ENCODE measurements at regions not wholly inside any gene's neighbourhood (a gene's known extent, or its start where the extent isn't known, plus 50 kb on each side); places are given as distances from the start of the nearest gene placed in this dataset.

- Histone ChIP-seq H3K4me1 (peaks cover 10 to 13% (median 12%) of the 10 kb centered on the region in 4 donors), H3K4me3 (no peak overlapping the region), H3K27me3 (no peaks in the 10 kb centered on the region), H3K36me3 (no peaks in the 10 kb centered on the region), H3K9me3 (no peaks in the 10 kb centered on the region), H3K27ac (no peak overlapping the region)
- TF ChIP-seq POLR2A (IDR thresholded peaks at IDR 0.05) = no peak
- 75 to 84% methylated on average over 3 of the region's 3 CpGs for WGBS, 2 donors
- ATAC-seq (ENCODE audit: low FRiP score in 2 of 2) (no peak), DNase-seq (no peak)
These were observed 130.4 kb upstream of the LRFN2 start for GRCh38 chr6:40717411-40718057.

- no peaks in the 10 kb centered on the region for H3K36me3 ChIP-seq
- 53 to 59% methylated on average over 12 of the region's 12 CpGs for WGBS, 2 donors
- H3K4me1 ChIP-seq = peaks cover 10 to 13% (median 12%) of the 10 kb centered on the region in 4 donors
- DNase-seq (no peak), ATAC-seq (ENCODE audit: low FRiP score in 2 of 2) (no peak)
- H3K27me3 ChIP-seq = no peaks in the 10 kb centered on the region
- H3K9me3 ChIP-seq = no peaks in the 10 kb centered on the region
- H3K4me3 ChIP-seq = no peak overlapping the region
- TF ChIP-seq POLR2AphosphoS5 (IDR thresholded peaks at IDR 0.05) (no peak), EP300 (IDR thresholded peaks at IDR 0.05) (no peak), POLR2A (IDR thresholded peaks at IDR 0.05) (no peak)
- TF ChIP-seq, protein P1, sequence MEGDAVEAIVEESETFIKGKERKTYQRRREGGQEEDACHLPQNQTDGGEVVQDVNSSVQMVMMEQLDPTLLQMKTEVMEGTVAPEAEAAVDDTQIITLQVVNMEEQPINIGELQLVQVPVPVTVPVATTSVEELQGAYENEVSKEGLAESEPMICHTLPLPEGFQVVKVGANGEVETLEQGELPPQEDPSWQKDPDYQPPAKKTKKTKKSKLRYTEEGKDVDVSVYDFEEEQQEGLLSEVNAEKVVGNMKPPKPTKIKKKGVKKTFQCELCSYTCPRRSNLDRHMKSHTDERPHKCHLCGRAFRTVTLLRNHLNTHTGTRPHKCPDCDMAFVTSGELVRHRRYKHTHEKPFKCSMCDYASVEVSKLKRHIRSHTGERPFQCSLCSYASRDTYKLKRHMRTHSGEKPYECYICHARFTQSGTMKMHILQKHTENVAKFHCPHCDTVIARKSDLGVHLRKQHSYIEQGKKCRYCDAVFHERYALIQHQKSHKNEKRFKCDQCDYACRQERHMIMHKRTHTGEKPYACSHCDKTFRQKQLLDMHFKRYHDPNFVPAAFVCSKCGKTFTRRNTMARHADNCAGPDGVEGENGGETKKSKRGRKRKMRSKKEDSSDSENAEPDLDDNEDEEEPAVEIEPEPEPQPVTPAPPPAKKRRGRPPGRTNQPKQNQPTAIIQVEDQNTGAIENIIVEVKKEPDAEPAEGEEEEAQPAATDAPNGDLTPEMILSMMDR (IDR thresholded peaks at IDR 0.05) = no peak
- H3K27ac ChIP-seq = no peak overlapping the region
These were observed 128.6 kb upstream of the LRFN2 start for GRCh38 chr6:40715570-40716403.

DNA sequence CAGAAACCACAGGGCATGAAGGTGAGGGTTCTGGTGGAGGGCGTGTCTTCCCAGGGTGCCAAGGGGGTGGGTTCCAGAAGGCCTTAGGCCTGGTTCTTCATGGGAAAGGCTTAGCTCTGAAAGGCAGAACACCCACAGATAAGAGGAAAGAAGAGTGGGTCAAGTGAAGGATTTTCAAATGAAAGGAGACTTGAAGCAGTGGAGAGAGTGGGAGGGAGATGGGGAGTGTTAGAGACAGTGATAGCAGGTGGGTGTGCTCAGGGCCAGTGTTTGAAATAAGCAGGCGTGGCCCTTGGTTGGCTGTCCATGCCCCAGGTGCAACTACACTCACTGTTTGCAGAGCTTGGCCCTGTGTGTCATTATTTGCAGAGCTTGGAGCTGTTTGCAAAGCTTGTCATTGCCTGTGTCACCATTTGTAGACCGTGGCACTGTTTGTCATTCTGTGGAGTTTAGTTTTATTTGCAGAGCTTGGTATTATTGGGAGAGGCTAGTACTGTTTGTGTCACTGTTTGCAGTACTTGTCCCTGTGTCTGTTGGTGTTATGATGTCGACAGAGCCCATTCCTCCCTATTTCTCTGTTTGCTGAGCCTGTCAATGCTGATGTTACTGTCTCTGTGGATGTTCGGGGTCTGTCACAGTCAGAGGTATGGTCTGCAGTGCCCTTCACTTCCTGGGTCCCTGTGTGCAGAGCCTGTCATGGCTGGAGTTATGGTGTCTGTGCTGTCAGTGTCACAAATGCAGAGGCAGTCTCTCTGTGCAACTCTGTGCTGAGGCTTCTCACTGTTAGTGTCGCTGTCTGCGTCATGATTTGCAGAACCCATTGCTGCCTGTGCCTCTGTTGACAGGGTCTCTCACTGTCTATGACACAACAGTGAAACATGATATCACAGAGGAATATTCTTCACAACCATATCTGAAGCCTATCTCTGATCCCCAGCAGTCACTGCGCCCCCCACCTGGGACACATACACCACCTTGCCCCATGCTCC lies 127.7 kb upstream of the LRFN2 start:
- H3K9me3 ChIP-seq = no peaks in the 10 kb centered on the region
- no peak overlapping the region for H3K4me3 ChIP-seq
- no peaks in the 10 kb centered on the region for H3K36me3 ChIP-seq
- WGBS, 2 donors = 83 to 91% methylated on average over 7 to 8 of the region's 8 CpGs
- H3K27ac ChIP-seq = no peak overlapping the region
- ATAC-seq (ENCODE audit: low FRiP score in 2 of 2) = no peak
- peaks cover 6 to 7% (median 7%) of the 10 kb centered on the region in 4 donors for H3K4me1 ChIP-seq
- TF ChIP-seq EP300 (IDR thresholded peaks at IDR 0.05) (no peak), POLR2AphosphoS5 (IDR thresholded peaks at IDR 0.05) (no peak), POLR2A (IDR thresholded peaks at IDR 0.05) (no peak)
- TF ChIP-seq, protein P1 (IDR thresholded peaks at IDR 0.05) = no peak
- H3K27me3 ChIP-seq = no peaks in the 10 kb centered on the region
- no peak for DNase-seq

DNA sequence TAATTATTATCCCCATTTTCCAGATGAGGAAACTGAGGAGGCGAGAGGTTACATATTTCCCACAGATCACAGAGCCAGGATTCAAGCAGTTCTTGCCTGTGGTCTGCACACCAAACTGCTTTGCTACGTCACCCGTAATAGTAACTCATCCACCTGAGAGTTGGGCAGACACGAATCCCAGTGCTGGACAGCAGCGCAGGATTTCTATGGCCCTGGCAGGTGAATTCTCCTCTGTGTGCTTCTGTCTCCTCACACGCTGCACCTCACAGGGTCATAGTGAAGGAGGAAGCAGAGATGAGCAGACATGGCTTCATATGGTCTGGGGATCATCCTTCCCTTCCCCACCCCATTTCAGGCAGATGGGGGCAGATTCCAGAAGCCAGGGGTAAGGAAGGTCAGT lies 127.0 kb upstream of the LRFN2 start:
- no peaks in the 10 kb centered on the region for H3K9me3 ChIP-seq

More for the DNA sequence above, 127.0 kb upstream of the LRFN2 start:
- H3K27me3 ChIP-seq = no peaks in the 10 kb centered on the region
- DNase-seq = no peak
- peaks cover 0 to under 1% (median under 1%) of the 10 kb centered on the region in 4 donors for H3K4me1 ChIP-seq
- 93 to 96% methylated on average over 6 of the region's 6 CpGs for WGBS, 2 donors
- no peak overlapping the region for H3K4me3 ChIP-seq
- TF ChIP-seq, protein P1 (IDR thresholded peaks at IDR 0.05) = no peak
- TF ChIP-seq POLR2AphosphoS5 (IDR thresholded peaks at IDR 0.05) (no peak), POLR2A (IDR thresholded peaks at IDR 0.05) (no peak), EP300 (IDR thresholded peaks at IDR 0.05) (no peak)
- ATAC-seq (ENCODE audit: low FRiP score in 2 of 2) = no peak
- no peaks in the 10 kb centered on the region for H3K36me3 ChIP-seq
- no peak overlapping the region for H3K27ac ChIP-seq
